Prostate gland (tissue), 2 donors: ENCODE measurements at regions not wholly inside any gene's neighbourhood (a gene's known extent, or its start where the extent isn't known, plus 50 kb on each side); places are given as distances from the start of the nearest gene placed in this dataset.

Experiments used
- POLR2A ChIP-seq: fragments of 450-650 bp; IDR thresholded peaks from one replicate; pipeline ENCODE4 v1.6.1; 2016; ENCODE audit warnings: antibody characterized with exemption, mild to moderate bottlenecking
- TF ChIP-seq, protein P1 (sequence below), 4 experiments: fragments of 200-600 bp in 2 of 4; fragments of 450-650 bp in 2 of 4; sonication (generic) in 2 of 4; IDR thresholded peaks; 1 replicate in 3 of 4; 2 replicates in 1 of 4; pipeline ENCODE4 v1.5.1; 2016 to 2019; ENCODE audit warnings: antibody characterized with exemption in 4 of 4, mild to moderate bottlenecking in 2 of 4, moderate library complexity in 2 of 4

GRCh38 chr5:125485771-125486170 is 739.3 kb upstream of the ZNF608 start:
- TF ChIP-seq POLR2A: no peak
- TF ChIP-seq, protein P1, sequence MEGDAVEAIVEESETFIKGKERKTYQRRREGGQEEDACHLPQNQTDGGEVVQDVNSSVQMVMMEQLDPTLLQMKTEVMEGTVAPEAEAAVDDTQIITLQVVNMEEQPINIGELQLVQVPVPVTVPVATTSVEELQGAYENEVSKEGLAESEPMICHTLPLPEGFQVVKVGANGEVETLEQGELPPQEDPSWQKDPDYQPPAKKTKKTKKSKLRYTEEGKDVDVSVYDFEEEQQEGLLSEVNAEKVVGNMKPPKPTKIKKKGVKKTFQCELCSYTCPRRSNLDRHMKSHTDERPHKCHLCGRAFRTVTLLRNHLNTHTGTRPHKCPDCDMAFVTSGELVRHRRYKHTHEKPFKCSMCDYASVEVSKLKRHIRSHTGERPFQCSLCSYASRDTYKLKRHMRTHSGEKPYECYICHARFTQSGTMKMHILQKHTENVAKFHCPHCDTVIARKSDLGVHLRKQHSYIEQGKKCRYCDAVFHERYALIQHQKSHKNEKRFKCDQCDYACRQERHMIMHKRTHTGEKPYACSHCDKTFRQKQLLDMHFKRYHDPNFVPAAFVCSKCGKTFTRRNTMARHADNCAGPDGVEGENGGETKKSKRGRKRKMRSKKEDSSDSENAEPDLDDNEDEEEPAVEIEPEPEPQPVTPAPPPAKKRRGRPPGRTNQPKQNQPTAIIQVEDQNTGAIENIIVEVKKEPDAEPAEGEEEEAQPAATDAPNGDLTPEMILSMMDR (IDR thresholded peaks at IDR 0.05): no peak
